GM19438 (cell line): ENCODE measurements at regions not wholly inside any gene's neighbourhood (a gene's known extent, or its start where the extent isn't known, plus 50 kb on each side); places are given as distances from the start of the nearest gene placed in this dataset.

Experiments used
- ATAC-seq: cut with Tn5 transposase; IDR thresholded peaks from one replicate; pipeline ENCODE4 v1.9.1; 2021; ENCODE audit warnings: low read depth; ENCODE audit not compliant: unreplicated experiment

- ATAC-seq = no peak
These were observed 90.1 kb upstream of the RPL34 start for GRCh38 chr4:108529984-108530905.

GRCh38 chr4:108529102-108529501 is 91.3 kb upstream of the RPL34 start:
- no peak for ATAC-seq

DNA sequence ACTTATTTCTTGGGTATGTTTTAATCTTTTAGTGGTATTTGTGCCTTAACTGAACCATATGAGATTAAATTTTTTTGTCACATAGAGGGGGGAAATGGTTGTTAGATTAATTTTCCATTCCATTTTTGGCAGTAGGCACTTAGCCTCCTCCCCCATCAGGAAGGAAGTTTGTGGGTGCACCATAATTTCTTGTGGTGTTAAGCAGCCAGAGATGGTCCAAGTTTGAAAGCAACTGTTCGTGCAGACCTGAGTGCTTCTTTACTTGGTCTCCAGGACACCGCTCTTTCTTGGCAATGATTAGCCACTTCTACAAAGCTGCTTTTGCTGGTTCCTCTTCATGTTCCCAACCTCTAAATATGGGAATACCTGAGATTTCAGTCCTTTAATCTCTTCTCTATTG is 92.7 kb upstream of the RPL34 start:
- ATAC-seq = peak; percentile 87

DNA sequence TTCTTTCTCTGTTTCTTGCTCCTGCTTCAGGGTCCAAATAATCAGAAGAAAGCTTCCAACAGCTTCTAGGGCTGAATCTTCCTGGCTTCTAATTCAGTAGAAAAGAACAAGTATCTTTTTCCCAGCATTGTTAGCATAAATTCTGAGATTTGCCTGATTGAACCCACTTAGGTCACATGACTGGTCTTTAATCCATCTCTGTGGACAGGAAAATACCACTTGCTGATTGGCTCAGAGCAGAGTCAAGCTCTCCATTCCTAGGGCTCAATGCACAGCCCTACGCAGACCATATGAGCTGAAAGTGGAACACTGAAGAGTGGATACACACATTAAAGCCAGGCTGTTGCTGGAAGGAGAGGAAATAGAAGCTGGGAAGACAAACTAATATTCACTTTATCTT is 99.6 kb upstream of the RPL34 start:
- ATAC-seq = no peak

DNA sequence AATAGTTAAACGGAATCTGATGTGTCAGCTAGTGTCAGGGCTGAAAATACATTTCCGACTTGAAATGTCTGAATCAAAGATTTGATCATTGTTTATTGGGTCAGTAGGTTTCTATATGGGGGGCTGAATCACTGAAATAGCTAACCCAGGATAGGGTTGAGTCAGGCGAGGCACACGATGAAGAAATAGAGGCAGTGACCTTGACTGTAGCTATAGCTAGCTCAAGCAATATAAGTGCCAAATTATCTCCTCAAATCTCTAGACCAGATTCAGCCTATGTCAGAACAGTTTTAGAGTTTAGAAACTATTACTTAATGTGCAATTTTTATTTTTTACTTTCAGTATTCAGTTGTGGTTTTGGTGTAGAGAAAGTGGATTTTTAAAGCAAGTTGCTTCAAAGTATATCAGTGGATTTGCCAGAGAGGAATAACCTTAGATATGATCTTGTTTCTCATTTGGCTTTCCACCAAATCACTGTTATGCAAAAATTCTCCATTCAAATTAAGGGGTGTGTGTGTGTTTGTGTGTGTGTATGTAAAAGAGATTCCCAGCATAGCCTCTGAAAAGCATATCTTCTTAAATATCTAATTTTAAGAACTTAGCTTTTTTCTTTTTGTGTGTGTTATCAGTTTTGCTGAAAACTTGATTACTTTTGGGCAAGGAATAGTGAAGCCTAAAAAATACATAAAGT is 100.3 kb upstream of the RPL34 start:
- no peak for ATAC-seq

GRCh38 chr4:108519208-108519833 is 101.1 kb upstream of the RPL34 start:
- no peak for ATAC-seq

GRCh38 chr4:108512615-108513505 is 107.5 kb upstream of the RPL34 start:
- ATAC-seq = no peak

GRCh38 chr4:108511618-108512017 is 108.8 kb upstream of the RPL34 start:
- no peak for ATAC-seq

- ATAC-seq = no peak
These were observed 118.0 kb upstream of the RPL34 start for GRCh38 chr4:108502356-108502755.

DNA sequence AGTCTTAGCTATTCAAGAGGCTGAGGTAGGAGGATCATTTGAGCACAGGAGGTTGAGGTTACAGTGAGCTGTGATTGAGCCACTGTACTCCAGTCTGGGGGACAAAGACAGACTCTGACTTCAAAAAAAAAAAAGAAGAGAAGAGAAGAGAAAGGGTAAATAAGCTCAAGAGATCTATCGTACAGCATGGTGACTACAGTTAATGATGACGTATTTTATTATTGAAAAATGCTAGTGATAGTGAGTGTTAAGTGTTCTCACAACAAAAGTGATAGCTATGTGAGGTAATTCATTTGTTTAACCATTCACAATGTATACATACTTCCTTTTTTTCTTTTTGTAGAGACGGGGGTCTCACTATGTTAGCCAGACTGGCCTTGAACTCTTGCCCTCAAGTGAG is 121.5 kb upstream of the RPL34 start:
- no peak for ATAC-seq

- no peak for ATAC-seq
These were observed 126.8 kb upstream of the RPL34 start for GRCh38 chr4:108493596-108493931.

DNA sequence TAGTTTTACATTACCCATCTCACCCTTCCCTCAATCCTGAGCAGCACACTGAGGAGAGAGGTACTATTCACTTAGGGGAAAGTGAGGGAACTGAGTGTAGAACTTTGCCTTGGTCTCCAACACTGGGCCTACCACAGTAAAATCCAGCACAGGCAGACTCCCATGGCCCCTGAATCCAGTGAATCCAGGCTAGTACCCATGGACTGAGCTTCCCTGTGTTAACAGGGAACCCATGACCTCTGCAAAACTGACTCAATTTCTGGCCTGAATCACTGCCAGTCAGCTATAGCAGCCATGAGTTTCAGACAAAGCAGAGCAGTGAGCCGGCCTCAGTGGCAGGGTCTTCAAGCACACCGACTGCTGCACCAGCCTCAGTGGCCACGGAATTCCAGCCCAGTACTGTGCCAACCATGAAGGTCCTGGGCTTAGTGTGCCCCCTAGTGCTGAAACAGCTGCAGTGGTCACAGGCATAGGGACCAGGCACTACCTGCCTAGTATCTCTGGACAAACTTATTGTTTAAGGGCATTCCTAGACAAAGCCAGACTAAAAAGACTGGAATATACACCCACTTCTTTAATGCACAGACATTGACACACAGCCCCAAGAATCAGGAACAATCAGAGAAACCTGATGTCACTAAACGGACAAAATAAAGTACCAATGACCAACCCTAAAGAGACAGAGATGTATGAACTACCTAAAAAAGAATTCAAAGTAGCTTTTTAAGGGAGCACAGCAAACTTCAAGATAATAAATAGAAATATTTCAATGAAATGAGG is 127.4 kb upstream of the RPL34 start:
- no peak for ATAC-seq

DNA sequence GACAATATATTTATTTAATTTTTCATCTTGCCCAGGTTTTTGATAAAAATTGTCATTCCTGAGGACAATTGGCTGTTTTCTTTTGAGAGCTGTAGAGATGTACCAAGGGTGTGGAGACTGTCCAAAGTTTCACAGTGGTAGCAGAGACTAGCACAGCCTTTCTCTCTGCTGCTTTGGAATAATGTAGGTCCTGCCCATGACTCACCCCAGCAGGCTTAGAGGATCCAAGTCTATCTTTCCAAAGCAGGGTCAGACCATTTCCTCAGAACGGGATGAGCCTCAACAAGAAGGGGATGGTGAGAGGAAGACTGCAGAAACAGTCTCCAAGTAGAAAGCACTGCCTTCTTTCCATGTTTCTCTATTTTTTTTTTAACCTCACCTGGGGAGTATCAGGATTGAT is 131.5 kb upstream of the RPL34 start:
- ATAC-seq = no peak

DNA sequence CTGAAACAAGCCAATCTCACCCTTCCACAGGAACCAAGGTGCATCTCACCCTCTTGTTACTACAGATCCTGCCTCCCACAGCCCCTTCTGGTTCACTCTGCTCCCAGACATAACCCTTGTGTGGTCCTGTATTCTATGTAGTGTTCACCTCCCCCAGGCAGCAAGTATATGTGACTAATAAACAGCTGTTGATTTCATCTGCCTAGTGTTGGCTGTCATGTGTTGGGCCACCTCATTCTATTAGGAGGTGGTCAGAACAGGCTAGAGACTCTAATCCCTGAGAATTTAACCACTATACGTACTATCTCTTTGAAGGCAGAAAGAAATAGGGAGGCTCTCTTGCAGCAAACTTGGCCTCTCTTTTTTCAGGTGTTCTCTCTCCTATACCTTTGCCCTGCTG is 134.3 kb upstream of the RPL34 start:
- ATAC-seq = no peak

GRCh38 chr4:108484187-108484586 is 136.2 kb upstream of the RPL34 start:
- no peak for ATAC-seq

DNA sequence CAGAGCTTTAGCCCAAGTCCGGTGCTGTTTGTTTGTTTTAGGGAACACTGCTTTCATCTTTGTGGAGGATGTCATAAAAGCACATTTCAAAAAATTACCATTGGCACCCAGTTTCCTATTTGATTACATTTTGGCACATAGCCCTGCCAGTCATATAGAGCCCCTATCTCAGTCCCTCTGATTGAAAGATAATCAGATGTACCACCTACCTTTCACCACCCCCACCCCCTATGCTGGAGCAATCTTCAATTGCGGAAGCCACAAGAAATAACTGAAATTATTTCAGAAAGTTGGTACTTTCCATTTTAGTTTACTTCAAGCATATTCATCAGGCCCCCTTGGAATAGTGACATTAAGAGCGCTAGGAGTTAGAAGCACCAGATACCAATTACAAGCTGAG is 136.7 kb upstream of the RPL34 start:
- no peak for ATAC-seq

DNA sequence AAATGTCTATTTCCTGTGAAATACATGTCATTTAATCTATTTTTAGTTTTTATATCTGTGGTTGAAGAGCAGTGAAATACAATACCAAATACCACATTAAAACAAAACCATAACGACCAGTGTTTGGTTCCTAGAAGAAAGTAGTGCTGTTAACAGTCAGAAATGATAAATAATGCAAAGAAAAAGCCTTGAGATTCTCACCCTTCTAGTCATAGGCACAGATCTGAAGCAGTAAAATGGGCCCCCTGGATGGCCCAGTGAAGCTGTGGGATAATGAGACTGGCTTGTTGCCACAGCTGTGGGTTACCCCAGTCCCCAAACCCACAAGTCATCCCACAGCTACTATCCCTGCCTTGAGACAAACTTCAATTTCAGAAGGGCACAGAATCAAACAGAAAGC is 137.3 kb upstream of the RPL34 start:
- ATAC-seq = no peak

DNA sequence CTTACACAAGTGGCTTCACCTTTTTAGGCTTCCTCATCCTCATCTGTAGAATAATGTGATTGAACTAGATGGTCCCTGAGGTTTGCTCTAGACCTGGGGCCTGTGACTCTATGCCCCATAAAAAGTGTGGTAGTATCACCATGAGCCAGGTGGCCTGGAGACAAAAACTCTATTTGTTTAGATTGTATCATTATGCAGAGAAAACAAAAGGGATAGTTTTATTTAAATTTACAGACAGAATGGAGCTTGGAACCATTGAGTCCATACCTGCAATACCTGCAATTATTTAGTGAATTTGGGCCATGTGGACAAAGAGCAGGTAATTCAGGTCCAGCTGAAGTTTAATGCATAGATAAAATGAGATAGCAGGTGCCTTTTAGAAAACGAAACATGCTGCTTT is 139.5 kb upstream of the RPL34 start:
- ATAC-seq = no peak

GRCh38 chr4:108477527-108478108 is 142.8 kb upstream of the RPL34 start:
- no peak for ATAC-seq
